Fibroblast of skin of back (primary cell): ENCODE measurements at regions not wholly inside any gene's neighbourhood (a gene's known extent, or its start where the extent isn't known, plus 50 kb on each side); places are given as distances from the start of the nearest gene placed in this dataset.
A peak's percentile ranks its signal among the peaks of the same experiment; 100 is the strongest.

Source experiments
- DNase-seq: peaks from one replicate; pipeline ENCODE4 v3.0.0-alpha.2; 2013

DNA sequence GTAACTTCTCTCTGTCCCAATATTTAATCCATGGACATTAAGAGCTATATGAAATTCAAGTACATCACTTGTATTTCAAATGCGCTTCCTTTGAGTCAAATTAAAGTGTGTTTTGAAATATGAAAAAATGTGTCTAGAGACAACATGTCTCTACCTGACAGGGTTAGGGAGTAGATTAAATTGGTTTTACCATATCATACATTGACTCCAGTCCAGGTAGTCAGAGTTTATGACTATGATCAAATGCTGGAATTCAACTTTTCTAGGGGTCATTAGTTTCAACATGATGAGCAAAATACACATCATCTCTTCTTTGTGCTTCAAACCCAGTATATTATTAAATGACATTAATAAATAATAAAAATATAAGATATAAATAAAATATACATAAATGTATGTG lies 259.2 kb downstream of the CDH10 start:
- no peak for DNase-seq

DNA sequence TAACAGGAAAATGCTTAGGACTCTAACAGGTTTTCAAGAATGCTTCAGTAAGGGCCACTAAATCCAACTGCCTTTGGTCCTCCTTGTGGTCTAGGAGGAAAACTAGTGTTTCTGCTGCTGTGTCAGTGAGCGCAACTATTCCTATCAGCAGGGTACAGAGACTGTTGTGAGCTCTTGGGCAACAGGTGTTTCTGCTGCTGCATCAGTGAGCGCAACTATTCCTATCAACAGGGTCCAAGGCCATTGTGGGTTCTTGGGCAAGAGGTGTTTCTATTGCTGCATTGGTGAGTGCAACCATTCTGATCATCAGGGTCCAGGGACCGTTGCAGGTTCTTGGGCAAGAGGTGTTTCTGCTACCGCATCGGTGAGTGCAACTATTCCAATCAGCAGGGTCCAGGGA lies 256.3 kb downstream of the CDH10 start:
- DNase-seq: no peak

DNA sequence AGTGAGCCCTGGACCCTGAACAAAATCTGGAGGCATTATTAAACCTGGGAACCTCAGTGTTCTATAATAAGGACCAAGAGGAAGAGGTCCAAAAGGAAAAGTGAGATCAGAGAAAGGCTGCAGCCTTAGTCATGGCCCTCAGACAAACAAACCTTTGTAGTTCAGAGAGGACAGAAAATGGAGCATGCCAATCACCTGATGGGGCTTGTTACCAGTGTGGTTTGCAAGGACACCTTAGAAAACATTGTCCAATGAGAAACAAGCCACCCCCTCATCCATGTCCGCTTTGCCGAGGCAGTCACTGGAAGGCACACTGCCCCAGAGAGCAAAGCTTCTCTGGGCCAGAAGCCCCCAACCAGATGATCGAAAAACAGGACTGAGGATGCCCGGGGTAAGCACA lies 254.8 kb downstream of the CDH10 start:
- no peak for DNase-seq

DNA sequence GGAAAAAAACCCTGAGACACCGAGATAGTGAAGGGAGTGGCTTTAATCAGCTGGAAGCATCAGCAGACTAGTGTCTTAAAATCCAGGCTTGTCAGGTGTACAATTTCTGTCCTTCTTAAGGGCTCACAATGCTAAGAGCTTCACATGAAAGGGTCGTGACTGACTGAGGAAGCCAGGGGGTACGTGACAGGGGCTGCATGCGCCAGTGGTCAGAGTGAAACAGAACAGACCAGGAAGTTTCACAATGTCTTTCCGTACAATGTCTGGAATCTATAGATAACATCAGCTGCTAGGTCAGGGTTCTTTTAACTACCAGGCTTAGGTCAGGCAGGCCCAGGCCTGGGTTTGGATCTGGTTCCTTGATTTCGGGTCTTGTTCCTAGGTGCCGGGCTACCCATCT lies 253.0 kb downstream of the CDH10 start:
- no peak for DNase-seq

DNA sequence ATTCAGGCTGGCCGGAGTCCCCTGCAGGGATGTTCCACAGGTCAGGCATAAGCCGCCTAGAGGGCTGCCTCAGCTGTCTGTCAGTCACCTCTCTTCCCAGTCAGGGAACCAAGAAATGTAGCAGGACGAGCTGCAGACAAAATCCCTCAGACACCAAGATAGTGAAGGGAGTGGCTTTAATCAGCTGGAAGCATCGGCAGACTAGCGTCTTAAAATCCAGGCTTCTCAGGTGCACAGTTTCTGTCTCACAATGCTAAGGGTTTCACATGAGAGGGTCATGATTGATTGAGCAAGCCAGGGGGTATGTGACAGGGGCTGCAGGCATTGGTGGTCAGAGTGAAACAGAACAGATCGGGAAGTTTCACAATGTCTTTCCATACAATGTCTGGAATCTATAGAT lies 247.2 kb downstream of the CDH10 start:
- DNase-seq: no peak

DNA sequence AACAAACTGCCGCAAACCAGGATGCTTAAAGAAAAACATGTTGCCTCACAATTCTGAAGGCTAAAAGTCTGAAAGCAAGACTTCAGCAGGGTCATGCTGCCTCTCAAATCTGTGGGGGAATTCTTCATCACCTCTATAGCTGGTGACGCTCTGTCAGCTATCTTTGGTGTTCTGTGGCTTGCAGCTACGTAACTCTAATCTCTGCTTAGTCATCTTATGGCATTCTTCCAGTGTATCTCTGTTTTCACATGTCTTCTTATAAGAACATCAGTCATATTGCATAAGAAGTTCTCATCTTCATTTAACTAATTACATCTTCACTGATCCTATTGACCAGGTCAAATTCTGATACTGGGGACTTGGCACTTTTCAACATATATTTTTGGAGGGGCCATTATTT lies 243.0 kb downstream of the CDH10 start:
- DNase-seq: peak; percentile 1

DNA sequence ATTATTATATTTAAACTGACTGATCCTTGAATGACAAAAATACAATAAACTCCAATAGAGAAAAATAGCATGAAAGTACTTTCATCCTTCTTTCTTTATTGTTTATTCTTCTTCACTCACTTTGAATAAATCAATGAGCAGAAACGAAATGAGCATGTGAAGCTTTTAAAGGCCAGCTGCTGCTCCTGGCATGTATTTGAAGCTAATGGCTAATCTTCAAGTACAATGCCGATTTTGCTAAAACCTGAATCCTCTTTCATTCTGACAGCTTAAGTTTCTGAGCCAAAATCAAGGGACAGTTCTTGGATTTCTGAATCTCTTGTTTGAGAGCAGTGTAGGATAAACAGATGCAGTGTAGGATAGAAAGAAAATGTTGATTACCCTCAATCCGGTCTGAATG lies 237.3 kb downstream of the CDH10 start:
- DNase-seq: no peak

DNA sequence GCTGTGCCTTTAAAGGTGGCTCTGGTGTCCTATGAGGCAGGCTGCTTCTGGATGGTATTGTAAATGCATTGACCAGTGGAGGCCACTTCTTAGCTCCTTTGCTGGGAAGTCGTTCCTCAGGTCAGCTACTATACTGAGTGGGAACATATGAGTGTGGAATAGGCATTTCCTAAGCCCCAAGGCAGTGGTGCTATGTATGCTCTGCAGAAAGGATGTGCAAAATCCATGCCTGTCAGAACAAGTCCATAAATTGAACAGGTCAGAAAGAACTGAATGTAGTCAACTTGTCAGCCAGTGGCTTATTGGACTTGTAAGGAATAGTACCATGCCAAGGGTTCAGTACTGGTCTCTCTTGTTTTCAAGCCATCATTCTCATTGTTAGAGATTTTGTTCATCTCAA lies 216.4 kb downstream of the CDH10 start:
- no peak for DNase-seq

DNA sequence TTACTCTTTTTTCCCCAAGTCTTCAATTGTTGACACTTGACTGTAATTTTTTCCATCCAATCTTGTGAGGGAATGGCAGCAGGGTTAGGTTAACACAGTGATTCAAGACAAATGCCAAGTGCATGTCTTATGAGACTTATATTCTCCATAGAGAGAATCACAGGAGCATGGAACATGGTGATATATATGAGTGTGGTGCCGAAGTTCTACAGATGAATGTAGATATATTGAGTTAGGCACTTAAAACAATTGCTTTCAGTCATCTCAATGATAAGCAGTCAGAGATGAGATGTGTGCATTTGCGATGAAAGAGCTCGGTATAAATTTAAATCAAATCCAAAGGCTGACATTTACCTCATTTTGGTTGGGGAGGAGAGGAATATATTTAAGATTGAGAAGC lies 211.2 kb downstream of the CDH10 start:
- no peak for DNase-seq
